Ovary (tissue), 3 donors: ENCODE measurements at regions not wholly inside any gene's neighbourhood (a gene's known extent, or its start where the extent isn't known, plus 50 kb on each side); places are given as distances from the start of the nearest gene placed in this dataset.

Source experiments
- CTCF ChIP-seq, 3 donors: fragments of 450-650 bp in 2 of 3; fragments of 200-600 bp in 1 of 3; IDR thresholded peaks; one replicate each; pipeline versions ENCODE4 v1.5.1 to v1.8.0; 2016 to 2022; ENCODE audit warnings: antibody characterized with exemption in 3 of 3, mild to moderate bottlenecking in 1 of 3
- POLR2A ChIP-seq: fragments of 450-650 bp; IDR thresholded peaks from one replicate; pipeline ENCODE4 v1.6.1; 2017; ENCODE audit warnings: antibody characterized with exemption, mild to moderate bottlenecking, moderate library complexity
- donor health status: DM: no; HTN: no; CAD: no.

- TF ChIP-seq CTCF (IDR thresholded peaks at IDR 0.05), result no peak
- no peak for TF ChIP-seq POLR2A
Observed at GRCh38 chr7:34331102-34331501, 326.9 kb upstream of the NPSR1 start.
